Mammary epithelial cell (primary cell): ENCODE measurements at regions not wholly inside any gene's neighbourhood (a gene's known extent, or its start where the extent isn't known, plus 50 kb on each side); places are given as distances from the start of the nearest gene placed in this dataset.

Source experiments
- CTCF ChIP-seq, 2 donors: IDR thresholded peaks in 1 of 2; conservative IDR thresholded peaks in 1 of 2; 2 replicates each; pipeline ENCODE4 v1.5.1; 2011 to 2012; ENCODE audit warnings: inconsistent platforms in 2 of 2, low read length in 2 of 2, mild to moderate bottlenecking in 2 of 2, control low read depth in 1 of 2, low read depth in 1 of 2; ENCODE audit not compliant: insufficient read depth in 1 of 2; ENCODE audit errors: extremely low read depth in 1 of 2
- EZH2 ChIP-seq: IDR thresholded peaks from 2 replicates; pipeline ENCODE4 v1.6.1; 2012; ENCODE audit warnings: low read length, inconsistent platforms, borderline replicate concordance

- TF ChIP-seq EZH2, result no peak
- no peak for TF ChIP-seq CTCF (conservative IDR thresholded peaks at IDR 0.05 in 1 of 2, IDR thresholded peaks at IDR 0.05 in 1 of 2; ENCODE audit: extremely low read depth in 1 of 2, insufficient read depth in 1 of 2, low read depth in 1 of 2, low read length in 2 of 2)
Observed at GRCh38 chr2:221103930-221104329, 468.2 kb downstream of the EPHA4 start.
